DND-41 (cell line): ENCODE measurements at regions not wholly inside any gene's neighbourhood (a gene's known extent, or its start where the extent isn't known, plus 50 kb on each side); places are given as distances from the start of the nearest gene placed in this dataset.

Source experiments
- EZH2 ChIP-seq: IDR thresholded peaks from 3 replicates; pipeline ENCODE4 v1.6.1; 2012; ENCODE audit warnings: borderline replicate concordance, low read depth, mild to moderate bottlenecking, moderate library complexity, low read length, inconsistent platforms; ENCODE audit not compliant: severe bottlenecking
- TF ChIP-seq, protein P1 (sequence below): IDR thresholded peaks from 2 replicates; pipeline ENCODE4 v1.5.1; 2012; ENCODE audit warnings: borderline replicate concordance, low read length, moderate library complexity, mild to moderate bottlenecking; ENCODE audit not compliant: poor library complexity, severe bottlenecking; ENCODE audit errors: extremely low read depth

DNA sequence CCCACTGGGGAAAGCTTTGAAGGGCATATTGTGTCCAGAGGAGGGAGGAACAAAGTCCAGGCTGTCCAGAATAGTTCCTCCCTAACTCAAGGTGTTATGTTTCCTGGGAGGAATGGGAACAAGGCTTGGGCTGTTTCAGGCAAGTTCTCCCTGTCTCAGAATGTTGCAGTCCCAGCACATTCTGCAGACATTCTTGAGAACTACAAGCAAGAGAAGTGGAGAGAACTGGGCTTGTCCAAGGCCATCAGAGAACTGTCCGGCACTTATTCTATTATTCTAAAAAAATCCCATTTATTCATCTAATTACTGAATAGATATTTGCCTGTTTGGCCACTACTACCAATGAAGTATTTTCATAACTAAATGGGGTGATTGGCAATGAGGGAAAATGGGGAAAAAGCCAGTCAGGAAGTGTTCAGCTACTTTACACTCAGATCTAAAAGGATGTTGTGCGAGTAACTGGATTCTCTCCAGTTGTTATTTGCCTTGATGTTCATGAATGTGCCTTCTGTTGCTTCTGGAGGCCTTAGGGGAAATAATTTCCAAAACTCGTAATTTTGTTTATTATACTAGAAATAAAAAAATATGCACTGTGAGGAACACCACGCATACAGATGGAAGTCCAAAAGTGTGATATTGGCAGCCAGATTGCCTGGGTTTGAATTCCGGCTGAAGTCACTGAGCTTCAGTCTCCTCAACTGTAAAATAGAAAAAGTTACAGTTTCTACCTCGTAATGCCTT, 300.1 kb upstream of the RND3 start:
- TF ChIP-seq, protein P1, sequence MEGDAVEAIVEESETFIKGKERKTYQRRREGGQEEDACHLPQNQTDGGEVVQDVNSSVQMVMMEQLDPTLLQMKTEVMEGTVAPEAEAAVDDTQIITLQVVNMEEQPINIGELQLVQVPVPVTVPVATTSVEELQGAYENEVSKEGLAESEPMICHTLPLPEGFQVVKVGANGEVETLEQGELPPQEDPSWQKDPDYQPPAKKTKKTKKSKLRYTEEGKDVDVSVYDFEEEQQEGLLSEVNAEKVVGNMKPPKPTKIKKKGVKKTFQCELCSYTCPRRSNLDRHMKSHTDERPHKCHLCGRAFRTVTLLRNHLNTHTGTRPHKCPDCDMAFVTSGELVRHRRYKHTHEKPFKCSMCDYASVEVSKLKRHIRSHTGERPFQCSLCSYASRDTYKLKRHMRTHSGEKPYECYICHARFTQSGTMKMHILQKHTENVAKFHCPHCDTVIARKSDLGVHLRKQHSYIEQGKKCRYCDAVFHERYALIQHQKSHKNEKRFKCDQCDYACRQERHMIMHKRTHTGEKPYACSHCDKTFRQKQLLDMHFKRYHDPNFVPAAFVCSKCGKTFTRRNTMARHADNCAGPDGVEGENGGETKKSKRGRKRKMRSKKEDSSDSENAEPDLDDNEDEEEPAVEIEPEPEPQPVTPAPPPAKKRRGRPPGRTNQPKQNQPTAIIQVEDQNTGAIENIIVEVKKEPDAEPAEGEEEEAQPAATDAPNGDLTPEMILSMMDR, result no peak
- TF ChIP-seq EZH2, result no peak
